Fibroblast of lung (primary cell): ENCODE measurements at regions not wholly inside any gene's neighbourhood (a gene's known extent, or its start where the extent isn't known, plus 50 kb on each side); places are given as distances from the start of the nearest gene placed in this dataset.

Source experiments
- EZH2 ChIP-seq: IDR thresholded peaks from 2 replicates; pipeline ENCODE4 v1.5.1; 2012; ENCODE audit warnings: low read length, control low read depth, mild to moderate bottlenecking; ENCODE audit errors: missing control alignments
- TF ChIP-seq, protein P1 (sequence below), 2 donors: IDR thresholded peaks in 1 of 2; conservative IDR thresholded peaks in 1 of 2; 1 replicate in 1 of 2; 2 replicates in 1 of 2; pipeline ENCODE4 v1.5.1; 2011 to 2012; ENCODE audit warnings: low read length in 2 of 2, control low read depth in 1 of 2, inconsistent platforms in 1 of 2, low read depth in 1 of 2, mild to moderate bottlenecking in 1 of 2

- TF ChIP-seq, protein P1, sequence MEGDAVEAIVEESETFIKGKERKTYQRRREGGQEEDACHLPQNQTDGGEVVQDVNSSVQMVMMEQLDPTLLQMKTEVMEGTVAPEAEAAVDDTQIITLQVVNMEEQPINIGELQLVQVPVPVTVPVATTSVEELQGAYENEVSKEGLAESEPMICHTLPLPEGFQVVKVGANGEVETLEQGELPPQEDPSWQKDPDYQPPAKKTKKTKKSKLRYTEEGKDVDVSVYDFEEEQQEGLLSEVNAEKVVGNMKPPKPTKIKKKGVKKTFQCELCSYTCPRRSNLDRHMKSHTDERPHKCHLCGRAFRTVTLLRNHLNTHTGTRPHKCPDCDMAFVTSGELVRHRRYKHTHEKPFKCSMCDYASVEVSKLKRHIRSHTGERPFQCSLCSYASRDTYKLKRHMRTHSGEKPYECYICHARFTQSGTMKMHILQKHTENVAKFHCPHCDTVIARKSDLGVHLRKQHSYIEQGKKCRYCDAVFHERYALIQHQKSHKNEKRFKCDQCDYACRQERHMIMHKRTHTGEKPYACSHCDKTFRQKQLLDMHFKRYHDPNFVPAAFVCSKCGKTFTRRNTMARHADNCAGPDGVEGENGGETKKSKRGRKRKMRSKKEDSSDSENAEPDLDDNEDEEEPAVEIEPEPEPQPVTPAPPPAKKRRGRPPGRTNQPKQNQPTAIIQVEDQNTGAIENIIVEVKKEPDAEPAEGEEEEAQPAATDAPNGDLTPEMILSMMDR (conservative IDR thresholded peaks at IDR 0.05 in 1 of 2, IDR thresholded peaks at IDR 0.05 in 1 of 2; ENCODE audit: low read depth in 1 of 2, low read length in 2 of 2): no peak
- TF ChIP-seq EZH2: no peak
Observed at GRCh38 chr13:86858216-86858615, 813.0 kb upstream of the SLITRK5 start.
